ENCODE measurements at regions not wholly inside any gene's neighbourhood (a gene's known extent, or its start where the extent isn't known, plus 50 kb on each side); places are given as distances from the start of the nearest gene placed in this dataset.

DNA sequence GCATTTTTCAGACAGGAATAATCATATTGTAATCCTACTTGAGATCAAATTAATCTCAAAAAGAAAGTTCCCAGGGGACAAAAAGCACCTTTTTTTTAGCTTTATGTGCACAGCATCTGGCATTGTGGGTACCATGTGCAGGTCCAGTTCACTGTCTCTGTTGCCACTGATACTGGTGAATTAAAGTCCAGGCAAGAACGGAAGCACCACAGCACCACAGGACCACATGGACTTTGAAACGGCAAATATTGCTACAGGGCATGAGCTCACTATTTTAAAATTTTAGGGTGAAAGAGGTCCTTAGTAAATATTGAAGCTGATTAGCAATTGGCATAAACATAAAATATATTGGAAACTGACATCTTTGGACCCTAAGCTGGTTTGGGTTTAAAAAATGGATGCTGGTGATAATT, 709.0 kb downstream of the EPM2A start:
- DNase-seq (ENCODE audit: low spot score) = no peak

DNA sequence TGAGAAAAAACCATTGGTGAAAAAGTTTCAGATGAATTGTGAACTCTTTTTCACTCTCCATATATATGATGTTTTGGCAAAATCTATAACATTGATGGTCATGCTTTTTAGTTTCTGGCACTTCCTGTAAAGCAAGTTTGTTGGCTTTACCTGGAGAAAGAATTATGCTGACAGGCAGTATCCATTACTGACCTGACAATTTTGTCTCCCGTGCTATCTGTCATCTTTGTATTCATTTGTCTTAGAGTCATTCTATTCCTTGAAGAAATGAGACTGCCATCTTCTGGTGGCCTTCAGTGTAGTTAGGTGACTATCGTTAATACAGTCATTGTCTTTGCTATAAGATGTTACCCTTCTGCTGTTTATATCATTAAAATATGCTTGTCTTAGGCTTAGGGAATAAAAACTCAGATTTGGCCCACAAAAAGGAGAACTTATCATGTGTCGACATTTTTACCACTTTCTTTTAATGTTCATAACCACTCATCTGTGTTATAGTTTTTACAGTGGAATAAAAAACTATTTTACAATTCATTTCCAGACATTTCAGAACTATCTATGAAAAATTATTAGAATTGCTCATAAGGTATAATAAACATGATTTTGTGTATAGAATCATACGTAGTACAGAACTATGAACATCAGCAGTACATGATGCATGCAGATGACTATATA, 707.0 kb downstream of the EPM2A start:
- no peak for DNase-seq (ENCODE audit: low spot score)

DNA sequence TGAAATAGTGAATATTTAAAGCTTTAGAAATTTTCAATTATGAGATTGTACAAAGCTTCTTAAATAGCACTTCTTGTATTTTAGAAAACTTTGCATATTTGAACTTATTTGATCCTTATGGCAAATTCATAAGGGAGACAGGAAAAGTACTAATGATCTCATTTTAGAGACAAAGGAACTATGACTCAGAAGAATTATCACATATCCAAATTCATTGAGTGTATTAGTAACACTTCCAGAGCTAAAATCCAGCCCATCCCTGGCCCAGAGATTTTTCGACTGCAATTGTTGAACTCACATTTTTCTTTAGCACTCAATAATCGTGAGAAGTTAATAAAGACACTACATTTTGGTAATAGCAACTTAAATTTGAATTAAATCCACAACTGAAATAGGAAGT, 704.3 kb downstream of the EPM2A start:
- no peak for DNase-seq (ENCODE audit: low spot score)

DNA sequence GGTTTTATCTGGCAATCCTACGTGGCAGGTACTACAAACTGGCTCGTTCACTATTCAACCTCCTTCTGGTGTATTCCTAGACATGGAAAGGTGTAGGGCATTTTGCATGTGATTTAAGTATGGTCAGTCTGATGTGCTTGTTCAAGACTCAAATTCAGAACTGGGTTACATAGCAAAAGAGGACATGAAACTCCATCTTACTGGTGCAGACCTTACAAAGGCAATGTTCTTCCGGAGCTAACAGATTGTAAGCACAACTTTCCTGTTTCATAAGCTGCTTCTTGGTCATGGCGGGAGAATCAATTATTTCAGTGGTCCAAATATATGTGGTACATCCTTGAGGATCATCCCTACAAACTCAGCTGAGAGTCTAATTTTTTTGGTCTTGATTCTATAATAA, 703.4 kb downstream of the EPM2A start:
- no peak for DNase-seq (ENCODE audit: low spot score)

DNA sequence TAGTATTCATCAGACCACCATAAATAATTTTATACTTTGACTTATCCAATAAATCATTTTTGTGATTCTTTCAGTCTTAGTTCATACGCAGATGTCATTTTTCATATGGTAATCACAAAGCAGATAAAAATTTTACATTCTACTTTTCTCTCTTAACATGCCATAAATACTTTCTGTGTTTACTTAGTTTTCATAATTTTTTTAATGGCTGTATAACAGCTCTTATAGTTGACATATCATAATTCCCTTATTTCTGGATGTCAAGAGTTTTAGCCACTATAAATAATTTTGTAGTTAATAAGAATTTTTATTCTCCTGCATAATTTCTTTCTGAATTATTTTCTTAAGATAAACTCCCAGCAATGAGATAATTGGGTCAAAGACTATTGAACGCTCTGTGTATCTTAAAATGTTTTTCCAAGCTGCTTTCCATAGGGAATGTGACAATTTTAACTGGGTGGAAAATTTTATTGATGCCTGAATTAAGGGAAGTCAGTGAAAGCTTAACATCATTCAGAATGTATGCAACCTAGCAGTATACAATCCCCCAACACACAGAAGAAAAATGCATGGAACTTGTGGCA, 702.7 kb downstream of the EPM2A start:
- DNase-seq (ENCODE audit: low spot score) = no peak

DNA sequence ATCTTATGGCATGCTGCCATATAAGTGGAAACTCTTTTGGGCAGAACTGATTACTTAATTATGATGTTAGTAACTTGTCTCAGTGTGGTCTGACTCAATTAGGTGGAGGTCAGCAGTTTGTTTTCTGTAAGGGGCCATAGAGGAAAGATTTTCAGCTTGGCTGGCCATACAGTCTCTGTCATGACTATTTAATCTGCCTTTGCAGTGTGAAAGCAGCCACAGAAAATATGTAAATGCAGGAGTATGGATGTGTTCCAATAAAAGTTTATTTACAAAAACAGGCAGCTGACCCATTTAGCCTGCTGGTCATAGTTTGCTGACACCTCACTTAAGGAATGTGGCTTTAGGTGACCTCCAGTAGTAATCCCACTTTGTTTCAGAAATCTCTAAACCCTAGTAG, 700.7 kb downstream of the EPM2A start:
- DNase-seq (ENCODE audit: low spot score) = no peak

DNA sequence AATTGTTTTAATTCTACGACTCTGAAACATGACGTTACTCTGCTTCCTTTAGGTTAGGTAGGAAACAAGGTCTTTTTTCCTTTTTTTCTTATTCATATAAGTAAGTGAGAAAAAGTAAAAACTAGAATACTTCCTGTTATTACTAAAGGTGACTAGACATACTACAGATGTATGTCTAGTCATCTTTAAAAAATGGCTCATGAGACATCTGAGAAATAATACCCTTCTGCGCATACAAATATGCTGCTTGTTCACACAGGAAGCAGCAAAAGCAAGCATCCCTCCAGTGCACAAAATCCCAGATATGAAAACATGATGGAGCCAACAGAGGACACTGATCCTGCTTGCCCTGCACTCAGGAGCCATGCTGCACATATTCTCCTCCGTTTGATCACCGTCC, 699.1 kb downstream of the EPM2A start:
- DNase-seq (ENCODE audit: low spot score) = no peak

DNA sequence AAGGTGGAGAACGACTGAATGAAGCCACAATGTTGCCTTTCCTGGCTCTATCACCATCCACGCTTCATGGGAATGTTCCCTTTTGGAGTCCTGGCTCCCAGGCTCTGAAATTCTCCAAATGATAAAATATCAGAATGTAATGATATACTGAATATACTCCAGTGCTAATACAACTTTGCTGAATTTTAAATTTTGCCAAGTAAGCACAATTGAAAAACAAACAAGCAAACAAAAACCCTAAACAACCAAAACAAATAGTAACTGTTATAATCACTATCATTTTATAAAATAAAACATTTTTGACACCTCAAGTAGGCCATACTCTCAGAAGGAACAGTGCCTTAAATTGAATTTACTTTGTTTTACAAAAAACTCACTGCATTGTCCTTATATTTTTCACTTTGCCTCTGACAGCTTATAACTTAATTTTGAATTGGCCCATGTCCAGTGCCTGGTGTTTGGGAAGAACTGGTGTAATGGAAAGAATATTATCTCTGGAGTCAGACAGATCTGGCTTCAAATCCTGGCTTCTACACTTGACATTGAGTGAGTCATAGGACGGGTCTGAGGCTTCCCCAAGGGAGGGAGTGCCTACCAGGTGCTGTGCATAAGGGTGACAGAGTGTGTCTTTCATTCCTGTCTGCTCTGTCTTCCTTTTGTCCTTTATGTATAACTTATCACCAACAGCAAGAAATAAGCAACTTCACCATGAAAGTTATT, 698.3 kb downstream of the EPM2A start:
- no peak for DNase-seq (ENCODE audit: low spot score)

DNA sequence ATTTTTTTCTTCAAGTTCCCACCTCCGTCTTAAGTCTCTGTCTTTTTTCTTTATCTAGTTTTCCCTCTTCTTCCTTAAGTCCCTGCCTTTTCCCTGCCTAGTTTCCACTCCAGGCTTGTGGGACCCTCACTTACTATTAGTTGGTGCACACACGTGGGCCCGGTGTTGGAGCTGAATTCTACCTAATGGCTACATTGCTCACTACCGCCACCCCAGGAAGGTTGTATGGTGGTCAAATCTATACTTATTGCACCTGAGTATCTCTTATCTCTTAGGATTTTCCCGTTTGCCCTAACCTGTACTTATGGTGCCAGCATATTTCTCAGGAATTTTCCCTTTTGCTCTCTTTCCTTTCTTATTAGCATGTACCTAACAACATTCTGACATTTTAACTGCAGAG, 692.8 kb downstream of the EPM2A start:
- no peak for DNase-seq (ENCODE audit: low spot score)

DNA sequence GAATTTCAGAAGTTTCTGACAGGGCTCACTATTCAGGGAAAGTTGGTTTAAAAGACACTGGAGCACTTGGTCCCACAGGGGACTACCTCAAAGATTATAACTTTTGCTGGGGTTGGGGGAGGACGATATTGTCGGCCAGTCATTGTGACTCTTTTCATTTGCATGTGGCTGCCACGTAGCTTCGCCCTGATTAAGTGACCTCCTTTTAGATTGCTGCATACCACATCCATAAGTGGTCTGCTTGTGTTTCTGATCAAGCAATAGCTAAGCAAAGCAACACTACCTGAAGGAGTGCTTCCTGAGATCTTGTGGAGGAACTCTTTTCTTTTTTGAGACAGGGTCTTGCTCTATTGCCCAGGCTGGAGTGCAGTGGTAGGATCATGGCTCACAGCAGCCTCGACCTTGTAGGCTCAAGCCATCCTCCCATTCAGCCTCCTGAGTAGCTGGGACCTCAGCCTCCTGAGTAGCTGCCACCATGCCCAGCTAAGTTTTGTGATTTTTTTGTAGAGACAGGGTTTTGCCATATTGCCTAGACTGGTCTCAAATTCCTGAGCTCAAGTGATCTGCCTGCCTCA, 691.3 kb downstream of the EPM2A start:
- DNase-seq (ENCODE audit: low spot score) = no peak

DNA sequence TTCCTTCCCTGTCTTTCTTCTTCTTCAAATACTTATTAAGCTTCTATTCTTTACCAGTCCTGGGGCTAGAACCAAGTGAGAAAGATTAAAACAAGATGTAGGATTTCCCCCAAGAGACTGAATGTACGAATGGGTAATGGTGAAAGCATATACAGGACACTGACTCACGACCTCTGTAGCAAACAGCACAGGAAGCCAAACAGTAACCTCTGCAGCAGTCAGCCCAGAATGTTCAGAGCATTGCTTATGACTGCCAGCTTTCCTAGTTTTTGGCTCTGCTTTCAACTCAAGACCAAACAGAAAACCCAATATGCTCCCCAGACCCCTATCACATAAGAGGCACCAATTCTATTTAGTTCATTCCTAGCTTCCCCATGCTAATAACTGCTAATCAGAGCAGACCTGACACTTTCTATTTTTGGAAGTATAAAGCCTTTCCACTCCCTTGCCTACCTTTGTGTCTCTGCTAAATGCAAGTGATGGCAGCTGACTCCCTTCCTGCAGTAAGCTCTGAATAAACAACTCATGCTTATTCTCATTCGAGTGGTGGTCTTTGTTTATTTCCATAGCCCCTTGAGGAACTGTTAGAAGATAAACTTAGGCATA, 690.6 kb downstream of the EPM2A start:
- DNase-seq (ENCODE audit: low spot score) = no peak

DNA sequence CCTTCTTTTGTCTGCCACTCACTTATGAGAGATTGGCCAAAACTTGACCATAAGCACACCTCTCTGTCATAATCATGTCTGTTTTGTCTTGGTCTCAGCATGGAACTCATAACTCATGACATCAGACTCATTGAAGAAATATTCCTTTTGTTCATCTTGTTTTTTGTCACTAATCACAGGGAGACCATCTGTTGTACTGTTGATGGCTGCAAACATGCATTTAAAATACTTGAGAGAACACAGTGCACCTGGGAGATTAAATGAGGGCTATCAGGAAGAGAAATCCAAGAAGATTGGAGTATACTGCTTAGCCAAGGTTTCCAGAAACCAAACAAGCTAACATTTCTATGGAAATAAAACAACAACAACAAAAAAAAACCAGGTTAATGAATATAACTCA, 689.7 kb downstream of the EPM2A start:
- DNase-seq (ENCODE audit: low spot score) = no peak

DNA sequence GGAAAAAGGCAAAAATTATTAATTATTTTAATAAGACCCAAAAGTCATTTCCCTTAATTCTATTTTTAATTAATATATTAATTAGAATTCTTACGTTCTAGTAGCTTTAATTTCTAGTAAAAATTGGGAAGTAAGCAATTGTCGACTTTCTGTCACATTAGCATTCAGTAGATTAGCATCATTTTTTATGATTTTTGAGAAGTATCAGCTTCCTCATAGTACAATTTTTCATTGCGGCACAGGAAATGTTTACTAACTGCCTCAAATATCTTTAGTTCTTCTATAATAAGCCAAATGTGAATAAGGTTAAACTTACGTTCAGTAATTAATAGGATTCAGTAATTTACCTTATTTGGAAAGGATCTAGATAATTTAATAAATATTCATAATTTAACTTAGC, 687.4 kb downstream of the EPM2A start:
- no peak for DNase-seq (ENCODE audit: low spot score)

DNA sequence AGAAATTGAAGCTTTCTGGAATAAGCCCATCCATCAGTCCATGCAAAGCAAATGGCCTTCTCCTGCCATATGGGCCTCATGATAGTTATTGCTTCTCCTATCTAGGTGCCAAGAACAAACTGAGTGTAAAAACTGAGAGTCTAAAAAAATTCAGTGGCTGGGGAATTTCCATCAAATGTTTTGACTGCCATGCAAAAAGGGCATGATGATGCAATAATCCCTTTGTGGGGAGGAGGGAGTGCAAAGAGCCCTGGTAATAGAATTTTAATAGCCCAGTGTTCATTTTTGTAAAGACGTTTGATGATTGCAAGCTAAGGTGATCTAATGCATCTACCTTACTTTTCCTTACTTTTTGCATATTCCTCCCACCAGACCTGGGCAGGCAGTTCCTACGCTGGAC, 683.7 kb downstream of the EPM2A start:
- no peak for DNase-seq (ENCODE audit: low spot score)

DNA sequence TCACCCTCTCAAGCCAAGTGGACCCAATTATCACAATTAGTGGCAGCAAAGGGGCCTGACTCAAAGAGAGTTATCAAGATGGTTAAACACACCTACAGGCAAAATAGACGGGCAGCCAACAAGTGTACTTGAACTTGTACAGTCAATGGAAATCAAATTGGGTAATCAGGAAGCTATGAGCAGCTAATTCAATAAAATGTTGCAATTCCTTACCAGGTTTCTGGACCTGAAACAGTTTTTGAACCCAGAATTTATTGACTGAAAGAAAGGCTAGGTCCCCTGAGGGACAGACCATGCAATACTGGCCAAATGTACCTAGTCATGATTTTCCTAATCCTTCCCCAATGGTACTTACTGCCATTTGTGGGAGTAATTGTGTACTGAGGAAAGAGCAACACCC, 679.8 kb downstream of the EPM2A start:
- no peak for DNase-seq (ENCODE audit: low spot score)

DNA sequence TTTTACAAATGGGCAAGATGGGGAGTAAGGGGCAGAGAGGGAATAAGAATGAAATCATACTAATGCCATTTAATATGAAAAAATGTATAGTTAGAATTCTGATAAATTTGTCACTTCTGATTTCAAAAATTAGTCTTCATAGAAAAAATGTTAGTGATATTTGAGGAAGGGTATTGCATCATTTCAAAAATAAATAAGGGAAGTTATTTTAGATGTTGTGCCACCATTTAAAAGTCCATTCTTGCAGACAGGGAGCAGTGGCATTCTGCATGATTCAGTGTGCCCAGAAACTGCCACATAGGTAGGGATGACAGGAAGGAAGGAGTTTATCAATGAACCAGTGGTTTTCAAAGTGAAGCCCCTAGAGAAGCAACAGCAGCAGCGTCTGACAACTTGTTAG, 674.6 kb downstream of the EPM2A start:
- DNase-seq (ENCODE audit: low spot score) = no peak

DNA sequence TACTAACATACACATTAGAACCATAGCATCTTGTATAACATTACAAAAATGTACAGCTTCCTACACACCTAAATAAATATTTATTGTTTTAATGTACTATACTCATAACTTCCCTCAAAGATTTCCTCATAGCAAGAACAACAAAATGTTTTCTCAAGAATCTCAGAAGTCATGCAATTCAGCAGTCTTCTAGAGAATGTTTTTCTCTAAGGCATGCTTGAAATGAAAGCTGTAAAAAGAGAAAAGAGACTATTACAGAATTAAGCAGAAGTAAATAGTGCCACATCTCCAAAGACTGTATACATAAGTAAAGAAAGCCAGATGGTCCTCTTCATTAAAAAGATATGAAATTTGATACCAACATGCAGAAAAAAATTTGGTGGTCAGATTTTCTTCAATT, 672.2 kb downstream of the EPM2A start:
- DNase-seq (ENCODE audit: low spot score) = no peak

DNA sequence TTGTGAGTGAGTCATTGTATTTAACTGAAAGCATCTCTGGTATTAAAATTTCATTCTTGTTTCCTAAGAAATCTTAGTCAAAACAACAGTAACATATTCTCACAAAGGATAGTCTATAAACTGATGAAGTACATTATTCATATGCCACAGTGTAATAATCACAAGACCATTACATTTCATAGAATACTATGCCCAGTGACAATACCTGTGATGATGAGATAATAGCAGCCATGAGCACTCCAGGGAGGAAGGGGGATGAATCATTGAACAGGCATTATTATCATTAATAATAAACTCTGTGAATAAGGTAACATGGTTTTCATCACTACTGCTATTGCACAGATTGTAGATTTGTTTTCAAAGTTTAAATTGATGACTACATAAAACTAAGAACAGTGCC, 667.9 kb downstream of the EPM2A start:
- DNase-seq (ENCODE audit: low spot score) = no peak

DNA sequence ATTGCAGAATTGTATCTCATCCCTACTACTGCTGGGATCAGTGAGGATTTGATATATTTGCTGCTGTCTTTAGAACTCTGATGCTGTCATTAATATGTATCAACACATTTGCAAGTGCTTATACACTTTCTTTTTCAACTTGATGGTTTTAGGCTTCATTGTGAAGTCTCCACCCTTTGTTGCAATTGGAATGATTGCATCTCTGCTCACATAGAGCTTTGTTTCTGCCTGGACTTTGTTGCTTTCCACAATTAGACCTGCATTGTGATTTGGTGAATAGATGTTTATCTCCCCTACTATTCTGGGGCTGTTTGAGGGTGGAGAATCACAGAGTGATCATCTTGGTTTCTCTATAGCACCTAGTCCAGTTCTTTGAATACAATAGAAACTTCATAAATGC, 666.7 kb downstream of the EPM2A start:
- no peak for DNase-seq (ENCODE audit: low spot score)

DNA sequence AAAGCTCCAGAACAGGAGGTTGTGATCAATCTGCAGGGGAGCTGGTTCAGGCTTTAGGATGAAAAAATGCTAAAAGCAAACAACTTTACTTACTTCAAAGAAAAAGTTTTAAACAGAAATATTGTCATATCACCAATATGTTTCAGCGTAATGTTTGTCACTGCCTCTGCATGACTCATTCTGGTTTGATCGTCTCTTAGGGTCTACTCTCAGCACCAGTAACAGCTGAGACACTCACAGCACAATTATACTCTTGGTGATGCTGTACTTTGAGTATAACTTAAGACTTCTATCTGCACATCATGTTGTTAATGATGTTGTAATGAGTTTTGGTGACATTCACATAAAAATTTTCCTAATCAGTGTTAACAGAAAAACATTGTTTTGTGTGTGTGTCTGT, 665.4 kb downstream of the EPM2A start:
- no peak for DNase-seq (ENCODE audit: low spot score)

DNA sequence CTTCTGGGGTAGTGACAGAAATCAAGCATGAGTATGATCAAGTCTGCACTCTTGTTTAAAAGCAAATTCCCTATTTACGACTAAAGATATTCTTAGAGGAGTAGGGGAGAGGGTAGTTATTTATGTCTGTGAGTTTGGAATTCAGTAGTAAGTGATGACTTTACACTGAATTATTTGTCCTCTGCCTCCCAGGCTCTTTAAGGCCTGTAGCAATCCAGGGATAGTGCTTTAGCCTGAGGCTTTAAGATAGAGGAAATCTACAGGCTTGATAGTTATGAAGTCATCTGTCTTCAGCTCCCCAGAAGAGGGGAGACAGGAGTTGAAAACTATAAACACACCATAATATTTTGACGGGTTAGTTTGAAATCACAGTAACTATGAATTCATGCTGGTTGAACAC, 664.5 kb downstream of the EPM2A start:
- DNase-seq (ENCODE audit: low spot score) = no peak

DNA sequence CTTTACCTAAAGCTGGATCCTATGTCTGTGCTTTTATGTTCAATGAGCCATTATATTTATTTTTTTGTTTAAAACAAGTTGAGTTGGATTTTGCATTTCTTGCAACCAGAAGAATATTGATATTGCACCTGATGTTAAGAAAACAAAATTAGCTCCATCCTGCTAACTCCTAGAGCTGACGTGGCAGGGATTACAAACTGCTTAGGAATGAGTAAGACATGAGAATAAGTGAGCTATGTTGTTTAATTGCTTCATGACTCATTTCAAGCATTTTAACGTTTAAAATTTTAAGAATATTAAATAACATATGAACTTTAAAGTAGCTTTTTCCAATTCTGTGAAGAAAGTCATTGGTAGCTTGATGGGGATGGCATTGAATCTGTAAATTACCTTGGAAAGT, 663.5 kb downstream of the EPM2A start:
- DNase-seq (ENCODE audit: low spot score) = no peak

DNA sequence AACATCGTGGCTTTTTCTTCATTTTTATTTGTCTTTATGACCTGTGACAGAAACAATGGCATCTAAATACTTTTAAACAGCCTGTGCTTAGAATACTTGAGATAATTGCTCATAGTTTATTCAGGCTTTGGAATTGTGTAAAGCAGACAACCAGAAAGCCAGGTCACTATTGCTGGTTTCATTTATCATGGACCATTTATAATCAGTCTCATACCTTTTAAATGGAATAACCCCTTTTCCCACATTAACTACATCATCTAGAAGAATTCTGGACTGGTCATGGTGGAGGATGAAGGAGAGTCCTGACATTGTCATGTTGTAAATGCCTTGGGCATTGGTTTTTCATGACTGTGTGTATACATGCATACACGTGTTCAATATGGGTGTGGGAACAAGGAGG, 661.5 kb downstream of the EPM2A start:
- DNase-seq (ENCODE audit: low spot score) = no peak

Measured in HuH-7.5 (cell line).